GM20000 (cell line): ENCODE measurements at regions not wholly inside any gene's neighbourhood (a gene's known extent, or its start where the extent isn't known, plus 50 kb on each side); places are given as distances from the start of the nearest gene placed in this dataset.

Experiments
- DNase-seq: peaks from one replicate; pipeline ENCODE4 v3.0.0; 2012; ENCODE audit warnings: low spot score
- CTCF ChIP-seq: IDR thresholded peaks from 2 replicates; pipeline ENCODE4 v1.5.1; 2012; ENCODE audit warnings: mild to moderate bottlenecking, control low read depth; ENCODE audit errors: extremely low read depth, missing control alignments

- DNase-seq = no peak
- no peak for TF ChIP-seq CTCF
These were observed 905.0 kb downstream of the RAB28 start for GRCh38 chr4:12579172-12579571.

- no peak for TF ChIP-seq CTCF
- no peak for DNase-seq
These were observed 907.7 kb downstream of the RAB28 start for GRCh38 chr4:12576409-12576808.

GRCh38 chr4:12573716-12574115, 910.4 kb downstream of the RAB28 start:
- DNase-seq = no peak
- TF ChIP-seq CTCF = no peak

GRCh38 chr4:12562476-12563140, 921.5 kb downstream of the RAB28 start:
- TF ChIP-seq CTCF = no peak
- DNase-seq = no peak

GRCh38 chr4:12562021-12562420, 922.1 kb downstream of the RAB28 start:
- DNase-seq = no peak
- no peak for TF ChIP-seq CTCF

- DNase-seq = no peak
- no peak for TF ChIP-seq CTCF
These were observed 929.1 kb downstream of the RAB28 start for GRCh38 chr4:12555011-12555410.

GRCh38 chr4:12548678-12549077, 935.5 kb downstream of the RAB28 start:
- TF ChIP-seq CTCF = no peak
- DNase-seq = no peak
